Breast epithelium (tissue), 4 donors: ENCODE measurements at regions not wholly inside any gene's neighbourhood (a gene's known extent, or its start where the extent isn't known, plus 50 kb on each side); places are given as distances from the start of the nearest gene placed in this dataset.

Source experiments
- DNase-seq, 2 donors: peaks; one replicate each; pipeline ENCODE4 v3.0.0-alpha.2; 2019; ENCODE audit warnings: low spot score in 2 of 2
- H3K27ac ChIP-seq, 2 donors: fragments of 200-600 bp; sonication (generic) in 1 of 2; one replicate each; pipeline ENCODE4 v1.5.1; 2016 to 2019; ENCODE audit warnings: mild to moderate bottlenecking in 1 of 2
- H3K27me3 ChIP-seq, 2 donors: fragments of 200-600 bp; sonication (generic) in 1 of 2; one replicate each; pipeline versions ENCODE4 v1.5.1 to v1.6.0; 2017 to 2019; ENCODE audit warnings: control low read depth in 1 of 2, mild to moderate bottlenecking in 1 of 2
- H3K36me3 ChIP-seq: fragments of 200-600 bp; one replicate; pipeline ENCODE4 v1.5.1; 2019
- H3K4me1 ChIP-seq, 2 donors: fragments of 200-600 bp; sonication (generic); one replicate each; pipeline ENCODE4 v1.5.1; 2016 to 2019; ENCODE audit warnings: control low read depth in 1 of 2
- H3K4me3 ChIP-seq, 3 donors: fragments of 200-600 bp; sonication (generic); 1 replicate in 2 of 3; 2 replicates in 1 of 3; pipeline ENCODE4 v1.5.1; 2016 to 2019; ENCODE audit warnings: mild to moderate bottlenecking in 3 of 3, moderate library complexity in 2 of 3
- H3K9me3 ChIP-seq, 2 donors: fragments of 200-600 bp; sonication (generic) in 1 of 2; one replicate each; pipeline ENCODE4 v1.5.1; 2016 to 2019; ENCODE audit warnings: control low read depth in 1 of 2
- CTCF ChIP-seq, 3 donors: fragments of 450-650 bp; IDR thresholded peaks; one replicate each; pipeline ENCODE4 v1.5.1; 2016 to 2017; ENCODE audit warnings: antibody characterized with exemption in 3 of 3, mild to moderate bottlenecking in 3 of 3, moderate library complexity in 3 of 3
- POLR2A ChIP-seq: fragments of 450-650 bp; IDR thresholded peaks from one replicate; pipeline ENCODE4 v1.6.1; 2016; ENCODE audit warnings: antibody characterized with exemption, mild to moderate bottlenecking, moderate library complexity
- POLR2AphosphoS5 ChIP-seq, 3 donors: sonication (generic); formaldehyde crosslinking; IDR thresholded peaks; one replicate each; pipeline ENCODE4 v1.6.1; 2017; ENCODE audit warnings: antibody characterized with exemption in 3 of 3
- intact Hi-C: fragments of 100-400 bp; cut with DNase I; formaldehyde crosslinking; loops from one replicate; pipeline ENCODE4 v1.15.1; 2023; ENCODE audit warnings: low total_unique reads

GRCh38 chr9:84224246-84224645 lies 116.3 kb downstream of the SLC28A3 start:
- no peak overlapping the region for H3K27ac ChIP-seq
- H3K27me3 ChIP-seq = no peaks in the 10 kb centered on the region
- no peaks in the 10 kb centered on the region for H3K36me3 ChIP-seq
- intact Hi-C loops = no loop called here
- DNase-seq = no peak
- TF ChIP-seq POLR2AphosphoS5 (IDR thresholded peaks at IDR 0.05) = no peak
- TF ChIP-seq CTCF (IDR thresholded peaks at IDR 0.05) = no peak
- TF ChIP-seq POLR2A = no peak
- H3K4me1 ChIP-seq = no peaks in the 10 kb centered on the region
- H3K9me3 ChIP-seq = peaks cover 6 to 9% of the 10 kb centered on the region in 2 donors
- no peak overlapping the region for H3K4me3 ChIP-seq
